Trophoblast cell (in vitro differentiated cells and primary cell): ENCODE measurements at regions not wholly inside any gene's neighbourhood (a gene's known extent, or its start where the extent isn't known, plus 50 kb on each side); places are given as distances from the start of the nearest gene placed in this dataset.

Source experiments
- DNase-seq, 2 donors: peaks; one replicate each; pipeline ENCODE4 v3.0.0-alpha.2; 2016
- H2AFZ ChIP-seq: 2 replicates; pipeline ENCODE4 v1.6.1; 2013; ENCODE audit warnings: low read length, moderate library complexity, mild to moderate bottlenecking; ENCODE audit not compliant: insufficient read depth, poor library complexity
- H2AK5ac ChIP-seq: 2 replicates; pipeline ENCODE4 v1.6.1; 2013; ENCODE audit warnings: mild to moderate bottlenecking, low read length
- H2BK120ac ChIP-seq: 2 replicates; pipeline ENCODE4 v1.6.1; 2013; ENCODE audit warnings: low read length, mild to moderate bottlenecking, moderate library complexity; ENCODE audit not compliant: insufficient read depth, poor library complexity
- H2BK12ac ChIP-seq: 2 replicates; pipeline ENCODE4 v1.6.1; 2013; ENCODE audit warnings: mild to moderate bottlenecking, low read length, moderate library complexity
- H2BK5ac ChIP-seq: 2 replicates; pipeline ENCODE4 v1.6.1; 2013; ENCODE audit warnings: low read length, low read depth, moderate library complexity, mild to moderate bottlenecking; ENCODE audit not compliant: poor library complexity
- H3K14ac ChIP-seq: 2 replicates; pipeline ENCODE4 v1.6.1; 2013; ENCODE audit warnings: mild to moderate bottlenecking, low read length
- H3K18ac ChIP-seq: 2 replicates; pipeline ENCODE4 v1.6.1; 2013; ENCODE audit warnings: mild to moderate bottlenecking, low read length
- H3K23ac ChIP-seq: 2 replicates; pipeline ENCODE4 v1.6.1; 2013; ENCODE audit warnings: low read length
- H3K27ac ChIP-seq: 2 replicates; pipeline ENCODE4 v1.5.1; 2013; ENCODE audit warnings: low read depth, mild to moderate bottlenecking, inconsistent platforms, low read length, moderate library complexity
- H3K27me3 ChIP-seq: 2 replicates; pipeline ENCODE4 v1.6.1; 2013; ENCODE audit warnings: inconsistent platforms, mild to moderate bottlenecking, low read length, moderate library complexity; ENCODE audit not compliant: insufficient read depth
- H3K36me3 ChIP-seq, 2 experiments: 1 replicate in 1 of 2; 2 replicates in 1 of 2; pipeline ENCODE4 v1.6.1; 2013; ENCODE audit warnings: low read length in 2 of 2, mild to moderate bottlenecking in 2 of 2, moderate library complexity in 1 of 2; ENCODE audit not compliant: insufficient read depth in 2 of 2, control insufficient read depth in 1 of 2
- H3K4ac ChIP-seq: 2 replicates; pipeline ENCODE4 v1.6.1; 2013; ENCODE audit warnings: low read depth, mild to moderate bottlenecking, low read length, moderate library complexity
- H3K4me1 ChIP-seq, 2 experiments: 1 replicate in 1 of 2; 2 replicates in 1 of 2; pipeline ENCODE4 v1.6.1; 2013; ENCODE audit warnings: low read length in 2 of 2, mild to moderate bottlenecking in 2 of 2, moderate library complexity in 1 of 2; ENCODE audit not compliant: insufficient read depth in 2 of 2, control insufficient read depth in 1 of 2
- H3K4me2 ChIP-seq: 2 replicates; pipeline ENCODE4 v1.6.1; 2013; ENCODE audit warnings: inconsistent platforms, mild to moderate bottlenecking, low read length, moderate library complexity
- H3K4me3 ChIP-seq: 2 replicates; pipeline ENCODE4 v1.5.1; 2013; ENCODE audit warnings: mild to moderate bottlenecking, low read depth, low read length, inconsistent platforms
- H3K79me1 ChIP-seq: one replicate; pipeline ENCODE4 v1.6.1; 2013; ENCODE audit warnings: low read length
- H3K79me2 ChIP-seq: 2 replicates; pipeline ENCODE4 v1.6.1; 2013; ENCODE audit warnings: low read length, mild to moderate bottlenecking; ENCODE audit not compliant: control insufficient read depth, insufficient read depth, poor library complexity
- H3K9ac ChIP-seq: 2 replicates; pipeline ENCODE4 v1.6.1; 2013; ENCODE audit warnings: mild to moderate bottlenecking, low read length
- H3K9me3 ChIP-seq: 2 replicates; pipeline ENCODE4 v1.6.1; 2013; ENCODE audit warnings: low read depth, mild to moderate bottlenecking, control low read depth, inconsistent platforms, low read length; ENCODE audit not compliant: insufficient read depth
- H4K12ac ChIP-seq: 2 replicates; pipeline ENCODE4 v1.6.1; 2013; ENCODE audit warnings: low read depth, mild to moderate bottlenecking, low read length, moderate library complexity
- H4K8ac ChIP-seq: 2 replicates; pipeline ENCODE4 v1.6.1; 2013; ENCODE audit warnings: low read depth, mild to moderate bottlenecking, low read length, moderate library complexity
- H4K91ac ChIP-seq: one replicate; pipeline ENCODE4 v1.6.1; 2013; ENCODE audit warnings: low read depth, mild to moderate bottlenecking, low read length, moderate library complexity
- WGBS: extraction: QIAGEN DNeasy Blood & Tissue Kit; methylation state at CpG from one replicate; pipeline ENCODE4 v1.1.7; 2013; ENCODE audit warnings: missing lambda C conversion rate; ENCODE audit not compliant: insufficient read length, insufficient coverage; ENCODE audit errors: extremely low coverage; 5-methylcytosine and 5-hydroxymethylcytosine counted together

GRCh38 chr5:6837095-6837494 is 123.9 kb downstream of the TENT4A start:
- Histone ChIP-seq H3K4me3 (peak overlapping the region; percentile 5), H3K4me2 (no peak overlapping the region), H2BK5ac (no peak overlapping the region), H3K79me2 (no peaks in the 10 kb centered on the region), H3K27ac (no peak overlapping the region), H3K9me3 (peaks cover 4% of the 10 kb centered on the region), H2BK12ac (no peak overlapping the region), H3K79me1 (no peaks in the 10 kb centered on the region), H3K18ac (no peak overlapping the region), H4K8ac (no peak overlapping the region), H3K36me3 (no peaks in the 10 kb centered on the region), H3K23ac (no peak overlapping the region), H2BK120ac (no peak overlapping the region), H3K4me1 (no peaks in the 10 kb centered on the region), H3K14ac (no peak overlapping the region), H4K91ac (no peak overlapping the region), H3K27me3 (no peaks in the 10 kb centered on the region), H4K12ac (no peak overlapping the region), H2AFZ (no peak overlapping the region), H3K4ac (no peak overlapping the region), H3K9ac (no peak overlapping the region), H2AK5ac (no peak overlapping the region)
- DNase-seq = no peak
- no CpG with 5 or more reads among the region's 2 CpGs for WGBS

GRCh38 chr5:6837519-6838110 is 124.4 kb downstream of the TENT4A start:
- no peak overlapping the region for H4K91ac ChIP-seq
- no peak overlapping the region for H3K27ac ChIP-seq
- H4K8ac ChIP-seq = no peak overlapping the region
- no peak overlapping the region for H4K12ac ChIP-seq
- H3K4me1 ChIP-seq = no peaks in the 10 kb centered on the region
- no peak overlapping the region for H3K14ac ChIP-seq
- H3K27me3 ChIP-seq = no peaks in the 10 kb centered on the region
- no peak overlapping the region for H3K9ac ChIP-seq
- H3K36me3 ChIP-seq = no peaks in the 10 kb centered on the region
- DNase-seq = peak in 1 of 2 donors; percentile 53
- H2BK120ac ChIP-seq = no peak overlapping the region
- no peak overlapping the region for H2BK5ac ChIP-seq
- no peak overlapping the region for H3K4me2 ChIP-seq
- H3K4ac ChIP-seq = no peak overlapping the region
- H3K18ac ChIP-seq = no peak overlapping the region
- H2BK12ac ChIP-seq = no peak overlapping the region
- no peak overlapping the region for H3K4me3 ChIP-seq
- H2AK5ac ChIP-seq = no peak overlapping the region
- no peak overlapping the region for H3K23ac ChIP-seq
- H3K79me1 ChIP-seq = no peaks in the 10 kb centered on the region
- no CpG with 5 or more reads among the region's 9 CpGs for WGBS
- H2AFZ ChIP-seq = no peak overlapping the region
- H3K9me3 ChIP-seq = peaks cover 4% of the 10 kb centered on the region
- H3K79me2 ChIP-seq = no peaks in the 10 kb centered on the region

- no peak overlapping the region for H4K12ac ChIP-seq
- no peaks in the 10 kb centered on the region for H3K4me1 ChIP-seq
- no peak overlapping the region for H3K23ac ChIP-seq
- H2BK120ac ChIP-seq = no peak overlapping the region
- H3K4ac ChIP-seq = no peak overlapping the region
- no peak overlapping the region for H3K27ac ChIP-seq
- no peaks in the 10 kb centered on the region for H3K36me3 ChIP-seq
- no peak overlapping the region for H4K8ac ChIP-seq
- H3K9ac ChIP-seq = no peak overlapping the region
- H3K14ac ChIP-seq = no peak overlapping the region
- no peak overlapping the region for H2BK5ac ChIP-seq
- H2AFZ ChIP-seq = no peak overlapping the region
- no peak for DNase-seq
- H4K91ac ChIP-seq = no peak overlapping the region
- no peaks in the 10 kb centered on the region for H3K27me3 ChIP-seq
- H2BK12ac ChIP-seq = no peak overlapping the region
- H3K4me3 ChIP-seq = no peak overlapping the region
- no peak overlapping the region for H3K18ac ChIP-seq
- no CpG with 5 or more reads among the region's 6 CpGs for WGBS
- H3K79me1 ChIP-seq = no peaks in the 10 kb centered on the region
- H3K4me2 ChIP-seq = no peak overlapping the region
- H3K9me3 ChIP-seq = peaks cover 4% of the 10 kb centered on the region
- no peaks in the 10 kb centered on the region for H3K79me2 ChIP-seq
- no peak overlapping the region for H2AK5ac ChIP-seq
These were observed 125.5 kb downstream of the TENT4A start for GRCh38 chr5:6838736-6839135.

GRCh38 chr5:6840136-6840793 is 127.0 kb downstream of the TENT4A start:
- Histone ChIP-seq H3K18ac (no peak overlapping the region), H3K9ac (no peak overlapping the region), H3K4ac (no peak overlapping the region), H3K9me3 (peaks cover 5% of the 10 kb centered on the region), H4K12ac (no peak overlapping the region), H4K8ac (no peak overlapping the region), H3K27me3 (no peaks in the 10 kb centered on the region), H3K79me2 (no peaks in the 10 kb centered on the region), H4K91ac (no peak overlapping the region), H3K79me1 (no peaks in the 10 kb centered on the region), H3K14ac (no peak overlapping the region), H2BK120ac (no peak overlapping the region), H2AFZ (no peak overlapping the region), H3K4me1 (no peaks in the 10 kb centered on the region), H3K36me3 (no peaks in the 10 kb centered on the region), H3K27ac (no peak overlapping the region), H3K23ac (no peak overlapping the region), H3K4me2 (no peak overlapping the region), H2BK12ac (no peak overlapping the region), H2AK5ac (no peak overlapping the region), H2BK5ac (no peak overlapping the region), H3K4me3 (no peak overlapping the region)
- no CpG with 5 or more reads among the region's 7 CpGs for WGBS
- DNase-seq = no peak
